ENCODE measurements at regions not wholly inside any gene's neighbourhood (a gene's known extent, or its start where the extent isn't known, plus 50 kb on each side); places are given as distances from the start of the nearest gene placed in this dataset.

GRCh38 chr2:120494446-120494845 is 148.5 kb downstream of the INHBB start:
- no peak overlapping the region for H3K4me3 ChIP-seq

GRCh38 chr2:120495586-120495985 is 149.7 kb downstream of the INHBB start:
- no peaks in the 10 kb centered on the region for H3K36me3 ChIP-seq
- no peak overlapping the region for H3K27ac ChIP-seq
- DNase-seq (no peak), ATAC-seq (no peak)
- intact Hi-C loops (cut with DNase I) = no loop called here
- H3K4me1 ChIP-seq = peaks cover 0 to 5% (median 1%) of the 10 kb centered on the region in 4 donors
- no peaks in the 10 kb centered on the region for H3K27me3 ChIP-seq
- TF ChIP-seq POLR2A (IDR thresholded peaks at IDR 0.05) = no peak
- TF ChIP-seq, protein P1, sequence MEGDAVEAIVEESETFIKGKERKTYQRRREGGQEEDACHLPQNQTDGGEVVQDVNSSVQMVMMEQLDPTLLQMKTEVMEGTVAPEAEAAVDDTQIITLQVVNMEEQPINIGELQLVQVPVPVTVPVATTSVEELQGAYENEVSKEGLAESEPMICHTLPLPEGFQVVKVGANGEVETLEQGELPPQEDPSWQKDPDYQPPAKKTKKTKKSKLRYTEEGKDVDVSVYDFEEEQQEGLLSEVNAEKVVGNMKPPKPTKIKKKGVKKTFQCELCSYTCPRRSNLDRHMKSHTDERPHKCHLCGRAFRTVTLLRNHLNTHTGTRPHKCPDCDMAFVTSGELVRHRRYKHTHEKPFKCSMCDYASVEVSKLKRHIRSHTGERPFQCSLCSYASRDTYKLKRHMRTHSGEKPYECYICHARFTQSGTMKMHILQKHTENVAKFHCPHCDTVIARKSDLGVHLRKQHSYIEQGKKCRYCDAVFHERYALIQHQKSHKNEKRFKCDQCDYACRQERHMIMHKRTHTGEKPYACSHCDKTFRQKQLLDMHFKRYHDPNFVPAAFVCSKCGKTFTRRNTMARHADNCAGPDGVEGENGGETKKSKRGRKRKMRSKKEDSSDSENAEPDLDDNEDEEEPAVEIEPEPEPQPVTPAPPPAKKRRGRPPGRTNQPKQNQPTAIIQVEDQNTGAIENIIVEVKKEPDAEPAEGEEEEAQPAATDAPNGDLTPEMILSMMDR (IDR thresholded peaks at IDR 0.05) = no peak
- H3K9me3 ChIP-seq = no peaks in the 10 kb centered on the region
- no peak overlapping the region for H3K4me3 ChIP-seq
- 79% methylated on average over 2 of the region's 2 CpGs for WGBS (ENCODE audit: insufficient coverage, low coverage, low lambda C conversion rate, missing lambda C conversion rate)

More at GRCh38 chr2:120494446-120494845, 148.5 kb downstream of the INHBB start:
- H3K36me3 ChIP-seq = no peaks in the 10 kb centered on the region
- no peaks in the 10 kb centered on the region for H3K27me3 ChIP-seq
- intact Hi-C loops (cut with DNase I) = no loop called here
- H3K9me3 ChIP-seq = no peaks in the 10 kb centered on the region
- DNase-seq (no peak), ATAC-seq (no peak)
- no peak overlapping the region for H3K27ac ChIP-seq
- peaks cover 0 to 3% (median 3%) of the 10 kb centered on the region in 4 donors for H3K4me1 ChIP-seq
- TF ChIP-seq POLR2A (IDR thresholded peaks at IDR 0.05) = no peak
- TF ChIP-seq, protein P1 (IDR thresholded peaks at IDR 0.05) = no peak

DNA sequence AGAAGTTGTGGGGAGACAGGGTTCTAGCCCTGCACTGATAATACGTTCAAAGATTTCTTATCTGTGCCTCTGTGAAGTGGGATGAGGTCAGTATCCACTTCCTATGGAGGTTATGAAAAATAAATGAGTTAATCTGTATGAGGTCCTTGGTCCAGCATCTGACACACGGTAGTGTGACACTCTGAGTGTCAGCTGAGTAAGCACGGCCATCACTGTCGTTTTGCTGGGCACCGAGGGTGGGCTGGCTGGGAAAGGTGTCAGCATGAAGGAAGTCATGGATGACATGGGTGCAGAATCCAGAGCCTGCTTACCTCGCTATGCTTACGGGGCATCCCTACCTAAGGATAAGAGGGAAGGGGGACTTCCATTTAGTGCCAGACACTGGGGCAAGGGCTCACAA is 150.3 kb downstream of the INHBB start:
- Histone ChIP-seq H3K36me3 (no peaks in the 10 kb centered on the region), H3K4me3 (no peak overlapping the region), H3K9me3 (no peaks in the 10 kb centered on the region), H3K4me1 (peaks cover 0 to 5% (median 1%) of the 10 kb centered on the region in 4 donors), H3K27ac (no peak overlapping the region), H3K27me3 (no peaks in the 10 kb centered on the region)
- 20% methylated on average over 2 of the region's 7 CpGs for WGBS (ENCODE audit: insufficient coverage, low coverage, low lambda C conversion rate, missing lambda C conversion rate)
- intact Hi-C loops (cut with DNase I) = no loop called here
- DNase-seq (no peak), ATAC-seq (no peak)
- TF ChIP-seq POLR2A (IDR thresholded peaks at IDR 0.05) = no peak
- TF ChIP-seq, protein P1 (IDR thresholded peaks at IDR 0.05) = no peak

DNA sequence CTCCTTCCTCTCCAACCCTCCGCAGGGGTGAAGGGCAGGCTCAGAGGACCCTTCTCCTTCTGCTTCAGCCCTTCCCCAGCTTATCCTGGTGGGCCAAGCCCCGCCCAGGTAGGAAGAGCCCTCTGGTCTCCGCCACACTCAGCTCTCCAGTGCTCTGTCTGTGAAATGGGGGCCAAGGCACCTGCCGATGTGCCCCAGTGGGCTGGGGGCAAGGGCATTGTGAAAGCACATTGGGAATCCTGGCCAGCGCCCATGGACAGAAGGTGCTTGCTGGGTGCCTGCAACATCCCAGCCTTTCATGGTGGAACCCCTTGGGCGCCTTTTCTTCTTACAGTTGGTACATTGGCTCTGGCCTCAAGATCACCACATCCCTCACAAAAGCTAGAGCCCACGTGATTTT is 150.8 kb downstream of the INHBB start:
- intact Hi-C loops (cut with DNase I) = no loop called here
- Histone ChIP-seq H3K27me3 (no peaks in the 10 kb centered on the region), H3K27ac (no peak overlapping the region), H3K36me3 (no peaks in the 10 kb centered on the region), H3K4me1 (peaks cover 0 to 5% (median 1%) of the 10 kb centered on the region in 4 donors), H3K9me3 (no peaks in the 10 kb centered on the region), H3K4me3 (no peak overlapping the region)
- ATAC-seq (no peak), DNase-seq (no peak)
- TF ChIP-seq, protein P1 (IDR thresholded peaks at IDR 0.05) = no peak
- no peak for TF ChIP-seq POLR2A (IDR thresholded peaks at IDR 0.05)
- WGBS (ENCODE audit: insufficient coverage, low coverage, low lambda C conversion rate, missing lambda C conversion rate) = 13% methylated on average over 1 of the region's 7 CpGs
